ENCODE measurements at regions not wholly inside any gene's neighbourhood (a gene's known extent, or its start where the extent isn't known, plus 50 kb on each side); places are given as distances from the start of the nearest gene placed in this dataset.

DNA sequence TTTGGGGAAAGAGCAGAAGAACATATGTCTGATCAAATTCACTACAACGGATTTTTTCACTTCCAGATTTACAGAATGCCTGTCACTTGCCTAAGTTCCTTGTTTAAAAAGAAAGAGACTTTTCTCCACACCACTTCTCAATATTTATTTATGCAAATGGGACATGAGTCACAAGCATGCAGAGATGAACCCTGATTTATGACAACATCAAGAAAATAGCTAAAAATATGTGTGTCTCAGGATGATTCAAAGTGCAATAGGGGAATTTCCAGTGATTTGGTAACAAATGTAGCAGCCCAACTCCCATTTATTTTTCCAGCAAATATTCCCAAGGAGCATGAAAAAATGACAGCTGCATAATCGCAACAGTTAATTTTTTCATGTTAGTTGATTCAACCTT lies 180.4 kb upstream of the FAT1 start:
- TF ChIP-seq CREB1 (IDR thresholded peaks at IDR 0.05; ENCODE audit: low read depth), result no peak
- no peak for TF ChIP-seq FOXM1 (IDR thresholded peaks at IDR 0.05; ENCODE audit: borderline replicate concordance, low read depth)
- TF ChIP-seq EGR1 (IDR thresholded peaks at IDR 0.05), result no peak
- TF ChIP-seq NFIC (IDR thresholded peaks at IDR 0.05), result no peak
- TF ChIP-seq, protein P1, sequence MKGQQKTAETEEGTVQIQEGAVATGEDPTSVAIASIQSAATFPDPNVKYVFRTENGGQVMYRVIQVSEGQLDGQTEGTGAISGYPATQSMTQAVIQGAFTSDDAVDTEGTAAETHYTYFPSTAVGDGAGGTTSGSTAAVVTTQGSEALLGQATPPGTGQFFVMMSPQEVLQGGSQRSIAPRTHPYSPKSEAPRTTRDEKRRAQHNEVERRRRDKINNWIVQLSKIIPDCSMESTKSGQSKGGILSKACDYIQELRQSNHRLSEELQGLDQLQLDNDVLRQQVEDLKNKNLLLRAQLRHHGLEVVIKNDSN (IDR thresholded peaks at IDR 0.05), result no peak
- no peak for TF ChIP-seq ZBTB7A (IDR thresholded peaks at IDR 0.05; ENCODE audit: low read depth)
- TF ChIP-seq, protein P2, sequence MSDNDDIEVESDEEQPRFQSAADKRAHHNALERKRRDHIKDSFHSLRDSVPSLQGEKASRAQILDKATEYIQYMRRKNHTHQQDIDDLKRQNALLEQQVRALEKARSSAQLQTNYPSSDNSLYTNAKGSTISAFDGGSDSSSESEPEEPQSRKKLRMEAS (IDR thresholded peaks at IDR 0.05), result no peak
- no peak for TF ChIP-seq EP300 (IDR thresholded peaks at IDR 0.05; ENCODE audit: borderline replicate concordance)
- no peak for TF ChIP-seq TEAD4 (IDR thresholded peaks at IDR 0.05)
- TF ChIP-seq YY1 (IDR thresholded peaks at IDR 0.05; ENCODE audit: low read depth), result no peak
- no peak for TF ChIP-seq CEBPB (IDR thresholded peaks at IDR 0.05)
- no peak for TF ChIP-seq RAD21 (IDR thresholded peaks at IDR 0.05; ENCODE audit: low read depth)
- no peak for TF ChIP-seq TCF12 (IDR thresholded peaks at IDR 0.05; ENCODE audit: low read depth)
- TF ChIP-seq, protein P3, sequence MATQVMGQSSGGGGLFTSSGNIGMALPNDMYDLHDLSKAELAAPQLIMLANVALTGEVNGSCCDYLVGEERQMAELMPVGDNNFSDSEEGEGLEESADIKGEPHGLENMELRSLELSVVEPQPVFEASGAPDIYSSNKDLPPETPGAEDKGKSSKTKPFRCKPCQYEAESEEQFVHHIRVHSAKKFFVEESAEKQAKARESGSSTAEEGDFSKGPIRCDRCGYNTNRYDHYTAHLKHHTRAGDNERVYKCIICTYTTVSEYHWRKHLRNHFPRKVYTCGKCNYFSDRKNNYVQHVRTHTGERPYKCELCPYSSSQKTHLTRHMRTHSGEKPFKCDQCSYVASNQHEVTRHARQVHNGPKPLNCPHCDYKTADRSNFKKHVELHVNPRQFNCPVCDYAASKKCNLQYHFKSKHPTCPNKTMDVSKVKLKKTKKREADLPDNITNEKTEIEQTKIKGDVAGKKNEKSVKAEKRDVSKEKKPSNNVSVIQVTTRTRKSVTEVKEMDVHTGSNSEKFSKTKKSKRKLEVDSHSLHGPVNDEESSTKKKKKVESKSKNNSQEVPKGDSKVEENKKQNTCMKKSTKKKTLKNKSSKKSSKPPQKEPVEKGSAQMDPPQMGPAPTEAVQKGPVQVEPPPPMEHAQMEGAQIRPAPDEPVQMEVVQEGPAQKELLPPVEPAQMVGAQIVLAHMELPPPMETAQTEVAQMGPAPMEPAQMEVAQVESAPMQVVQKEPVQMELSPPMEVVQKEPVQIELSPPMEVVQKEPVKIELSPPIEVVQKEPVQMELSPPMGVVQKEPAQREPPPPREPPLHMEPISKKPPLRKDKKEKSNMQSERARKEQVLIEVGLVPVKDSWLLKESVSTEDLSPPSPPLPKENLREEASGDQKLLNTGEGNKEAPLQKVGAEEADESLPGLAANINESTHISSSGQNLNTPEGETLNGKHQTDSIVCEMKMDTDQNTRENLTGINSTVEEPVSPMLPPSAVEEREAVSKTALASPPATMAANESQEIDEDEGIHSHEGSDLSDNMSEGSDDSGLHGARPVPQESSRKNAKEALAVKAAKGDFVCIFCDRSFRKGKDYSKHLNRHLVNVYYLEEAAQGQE (IDR thresholded peaks at IDR 0.05; ENCODE audit: low read depth), result no peak
- no peak for TF ChIP-seq TAF1 (IDR thresholded peaks at IDR 0.05; ENCODE audit: low read depth)

DNA sequence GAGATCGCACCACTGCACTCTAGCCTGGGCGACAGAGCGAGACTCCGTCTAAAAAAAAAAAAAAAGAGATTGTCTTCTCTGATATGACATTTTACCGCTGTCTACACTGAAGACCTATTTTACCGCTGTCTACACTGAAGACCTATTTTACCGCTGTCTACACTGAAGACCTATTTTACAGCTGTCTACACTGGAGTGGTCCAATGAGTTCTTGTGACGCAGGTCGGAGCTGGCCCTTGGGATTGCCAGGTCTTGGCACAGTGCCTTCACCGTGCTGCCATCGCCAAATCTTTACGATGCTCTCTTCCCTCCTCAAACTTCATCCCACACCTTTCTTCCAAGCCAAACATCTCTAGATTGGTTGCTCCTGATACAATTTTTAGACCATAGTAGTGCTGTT lies 183.1 kb upstream of the FAT1 start:
- TF ChIP-seq EP300 (IDR thresholded peaks at IDR 0.05; ENCODE audit: borderline replicate concordance) (no peak), ZBTB7A (IDR thresholded peaks at IDR 0.05; ENCODE audit: low read depth) (no peak), TEAD4 (IDR thresholded peaks at IDR 0.05) (no peak), EGR1 (IDR thresholded peaks at IDR 0.05) (no peak), TCF12 (IDR thresholded peaks at IDR 0.05; ENCODE audit: low read depth) (no peak), TAF1 (IDR thresholded peaks at IDR 0.05; ENCODE audit: low read depth) (no peak), CREB1 (IDR thresholded peaks at IDR 0.05; ENCODE audit: low read depth) (no peak)

DNA sequence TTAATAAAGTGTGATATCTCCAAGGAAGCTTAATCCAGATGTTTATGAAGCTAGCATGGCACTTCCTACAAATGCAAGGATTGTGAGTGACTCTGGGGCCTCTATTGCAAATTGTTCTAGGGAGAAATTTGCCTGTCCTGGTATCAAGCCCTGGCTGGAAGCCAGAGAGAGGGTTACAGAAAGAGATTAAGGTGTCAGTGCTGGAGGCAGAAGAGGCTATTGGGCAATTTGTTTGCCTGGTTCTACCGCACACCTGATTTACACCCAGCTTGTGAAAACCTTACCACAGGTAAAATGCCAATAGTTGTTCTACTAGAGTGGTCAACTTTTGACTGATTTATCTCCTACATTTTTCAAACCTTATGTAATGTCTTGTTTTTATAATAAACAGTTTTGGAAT lies 186.7 kb upstream of the FAT1 start:
- TF ChIP-seq TCF12 (IDR thresholded peaks at IDR 0.05; ENCODE audit: low read depth), result no peak
- TF ChIP-seq CEBPB (IDR thresholded peaks at IDR 0.05), result no peak
- TF ChIP-seq EP300 (IDR thresholded peaks at IDR 0.05; ENCODE audit: borderline replicate concordance), result no peak
- TF ChIP-seq TEAD4 (IDR thresholded peaks at IDR 0.05), result no peak
- TF ChIP-seq YY1 (IDR thresholded peaks at IDR 0.05; ENCODE audit: low read depth), result no peak
- TF ChIP-seq NFIC (IDR thresholded peaks at IDR 0.05), result no peak
- TF ChIP-seq FOXM1 (IDR thresholded peaks at IDR 0.05; ENCODE audit: borderline replicate concordance, low read depth), result no peak
- TF ChIP-seq RAD21 (IDR thresholded peaks at IDR 0.05; ENCODE audit: low read depth), result no peak
- no peak for TF ChIP-seq TAF1 (IDR thresholded peaks at IDR 0.05; ENCODE audit: low read depth)
- no peak for TF ChIP-seq ZBTB7A (IDR thresholded peaks at IDR 0.05; ENCODE audit: low read depth)
- TF ChIP-seq, protein P1 (IDR thresholded peaks at IDR 0.05), result no peak
- TF ChIP-seq EGR1 (IDR thresholded peaks at IDR 0.05), result no peak
- TF ChIP-seq, protein P3 (IDR thresholded peaks at IDR 0.05; ENCODE audit: low read depth), result no peak
- TF ChIP-seq CREB1 (IDR thresholded peaks at IDR 0.05; ENCODE audit: low read depth), result no peak
- TF ChIP-seq, protein P2 (IDR thresholded peaks at IDR 0.05), result no peak

DNA sequence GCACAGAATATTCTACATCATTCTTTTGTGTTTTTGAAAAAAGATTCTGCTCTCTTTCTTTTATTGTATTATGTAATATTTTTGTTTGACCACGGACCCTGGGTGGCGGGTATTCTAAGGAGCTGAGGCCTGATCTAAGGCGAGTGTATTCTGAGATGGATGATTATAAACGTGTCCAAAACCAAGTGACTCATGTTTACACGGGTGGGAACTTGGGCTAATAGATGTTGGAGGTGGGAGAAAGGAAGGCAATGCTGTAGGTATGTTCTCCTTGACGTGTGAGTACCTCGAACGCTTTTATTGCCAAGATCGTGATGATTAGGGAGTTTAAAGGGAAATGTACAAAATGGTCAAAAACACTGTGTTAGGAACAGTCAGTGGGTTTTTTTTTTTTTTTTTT lies 188.9 kb upstream of the FAT1 start:
- TF ChIP-seq, protein P3 (IDR thresholded peaks at IDR 0.05; ENCODE audit: low read depth), result no peak
- no peak for TF ChIP-seq FOXM1 (IDR thresholded peaks at IDR 0.05; ENCODE audit: borderline replicate concordance, low read depth)
- TF ChIP-seq YY1 (IDR thresholded peaks at IDR 0.05; ENCODE audit: low read depth), result no peak
- no peak for TF ChIP-seq CEBPB (IDR thresholded peaks at IDR 0.05)
- no peak for TF ChIP-seq TCF12 (IDR thresholded peaks at IDR 0.05; ENCODE audit: low read depth)
- TF ChIP-seq TEAD4 (IDR thresholded peaks at IDR 0.05), result no peak
- no peak for TF ChIP-seq CREB1 (IDR thresholded peaks at IDR 0.05; ENCODE audit: low read depth)
- TF ChIP-seq ZBTB7A (IDR thresholded peaks at IDR 0.05; ENCODE audit: low read depth), result no peak
- TF ChIP-seq, protein P2 (IDR thresholded peaks at IDR 0.05), result no peak
- no peak for TF ChIP-seq NFIC (IDR thresholded peaks at IDR 0.05)
- no peak for TF ChIP-seq EGR1 (IDR thresholded peaks at IDR 0.05)
- TF ChIP-seq EP300 (IDR thresholded peaks at IDR 0.05; ENCODE audit: borderline replicate concordance), result no peak
- TF ChIP-seq, protein P1 (IDR thresholded peaks at IDR 0.05), result no peak
- no peak for TF ChIP-seq TAF1 (IDR thresholded peaks at IDR 0.05; ENCODE audit: low read depth)
- no peak for TF ChIP-seq RAD21 (IDR thresholded peaks at IDR 0.05; ENCODE audit: low read depth)

All from Ishikawa (cell line).